ENCODE measurements at regions not wholly inside any gene's neighbourhood (a gene's known extent, or its start where the extent isn't known, plus 50 kb on each side); places are given as distances from the start of the nearest gene placed in this dataset.
"Not testable (repeated sequence)": the region's sequence is repeated elsewhere in the genome, so short reads cannot be mapped to it uniquely, and the experiment has no call there.

- no peak for TF ChIP-seq POLR2A (IDR thresholded peaks at IDR 0.05)
- TF ChIP-seq CTCF (IDR thresholded peaks at IDR 0.05): no peak
- Histone ChIP-seq H3K4me3 (no peak overlapping the region), H3K4me1 (no peaks in the 10 kb centered on the region), H3K27me3 (no peaks in the 10 kb centered on the region), H3K9me3 (no peaks in the 10 kb centered on the region), H3K27ac (no peak overlapping the region), H3K36me3 (no peaks in the 10 kb centered on the region)
- DNase-seq: no peak
- intact Hi-C loops (cut with DNase I; ENCODE audit: low total_unique reads): no loop called here
These were observed 136.9 kb upstream of the EEF2KMT start for GRCh38 chr16:5234295-5235050.

GRCh38 chr16:5231246-5231759 is 133.7 kb upstream of the EEF2KMT start:
- H3K36me3 ChIP-seq: no peaks in the 10 kb centered on the region
- intact Hi-C loops (cut with DNase I; ENCODE audit: low total_unique reads): no loop called here
- no peak overlapping the region for H3K4me3 ChIP-seq
- no peaks in the 10 kb centered on the region for H3K9me3 ChIP-seq
- no peak overlapping the region for H3K27ac ChIP-seq
- no peak for DNase-seq
- no peaks in the 10 kb centered on the region for H3K4me1 ChIP-seq
- TF ChIP-seq POLR2A (IDR thresholded peaks at IDR 0.05) (no peak), CTCF (IDR thresholded peaks at IDR 0.05) (no peak)
- no peaks in the 10 kb centered on the region for H3K27me3 ChIP-seq

DNA sequence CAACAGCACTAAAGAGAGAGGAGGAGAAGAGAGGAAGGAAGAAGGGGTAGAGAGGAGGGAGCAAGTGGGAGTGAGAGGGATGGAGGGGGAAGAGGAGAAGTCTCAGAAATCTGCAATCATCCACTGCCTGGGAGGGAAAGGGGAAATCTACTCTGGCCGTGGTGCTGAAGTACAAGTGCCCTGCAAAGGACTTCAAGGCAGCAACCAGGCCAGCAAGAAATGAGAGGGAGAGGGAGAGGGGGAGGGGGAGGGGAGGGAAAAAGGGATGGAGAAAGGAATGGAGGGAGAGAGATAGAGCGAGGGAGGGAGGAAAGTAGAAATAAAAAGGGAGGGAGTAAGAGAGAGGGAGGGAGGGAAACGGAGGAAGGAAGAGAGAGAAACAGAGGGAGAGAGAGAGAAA is 130.8 kb upstream of the EEF2KMT start:
- H3K27ac ChIP-seq: no peak overlapping the region
- no peaks in the 10 kb centered on the region for H3K4me1 ChIP-seq
- intact Hi-C loops (cut with DNase I; ENCODE audit: low total_unique reads): no loop called here
- no peaks in the 10 kb centered on the region for H3K27me3 ChIP-seq
- H3K9me3 ChIP-seq: no peaks in the 10 kb centered on the region
- TF ChIP-seq CTCF (IDR thresholded peaks at IDR 0.05) (no peak), POLR2A (IDR thresholded peaks at IDR 0.05) (no peak)
- no peak overlapping the region for H3K4me3 ChIP-seq
- no peaks in the 10 kb centered on the region for H3K36me3 ChIP-seq
- no peak for DNase-seq

GRCh38 chr16:5225931-5226655 is 128.5 kb upstream of the EEF2KMT start:
- Histone ChIP-seq H3K9me3 (no peaks in the 10 kb centered on the region), H3K27ac (no peak overlapping the region), H3K4me3 (no peak overlapping the region), H3K27me3 (no peaks in the 10 kb centered on the region), H3K4me1 (no peaks in the 10 kb centered on the region), H3K36me3 (no peaks in the 10 kb centered on the region)
- no peak for DNase-seq
- no peak for TF ChIP-seq POLR2A (IDR thresholded peaks at IDR 0.05)
- no peak for TF ChIP-seq CTCF (IDR thresholded peaks at IDR 0.05)
- intact Hi-C loops (cut with DNase I; ENCODE audit: low total_unique reads): no loop called here

DNA sequence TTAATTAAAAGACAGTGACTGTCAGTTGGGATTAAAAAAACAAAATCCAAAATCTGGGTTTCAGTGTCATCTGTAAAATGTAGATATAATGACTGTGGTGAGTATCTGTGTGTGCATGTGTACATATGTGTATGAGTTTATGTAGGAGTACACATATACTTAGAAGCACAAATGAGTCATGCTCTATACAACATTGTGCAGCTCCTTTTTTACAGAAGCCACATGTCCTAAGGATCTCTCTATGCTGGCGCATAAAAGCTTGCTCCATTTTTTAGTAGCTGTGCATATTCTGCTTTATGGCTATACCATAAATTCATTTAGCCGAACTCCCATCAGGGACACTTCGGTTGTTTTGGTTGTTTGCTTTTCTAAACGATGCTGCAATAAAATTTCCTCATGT is 125.2 kb upstream of the EEF2KMT start:
- no peak for DNase-seq
- Histone ChIP-seq H3K27me3 (no peaks in the 10 kb centered on the region), H3K4me3 (no peak overlapping the region), H3K9me3 (no peaks in the 10 kb centered on the region), H3K4me1 (no peaks in the 10 kb centered on the region), H3K27ac (no peak overlapping the region), H3K36me3 (no peaks in the 10 kb centered on the region)
- TF ChIP-seq POLR2A (IDR thresholded peaks at IDR 0.05): no peak
- no peak for TF ChIP-seq CTCF (IDR thresholded peaks at IDR 0.05)
- intact Hi-C loops (cut with DNase I; ENCODE audit: low total_unique reads): no loop called here

DNA sequence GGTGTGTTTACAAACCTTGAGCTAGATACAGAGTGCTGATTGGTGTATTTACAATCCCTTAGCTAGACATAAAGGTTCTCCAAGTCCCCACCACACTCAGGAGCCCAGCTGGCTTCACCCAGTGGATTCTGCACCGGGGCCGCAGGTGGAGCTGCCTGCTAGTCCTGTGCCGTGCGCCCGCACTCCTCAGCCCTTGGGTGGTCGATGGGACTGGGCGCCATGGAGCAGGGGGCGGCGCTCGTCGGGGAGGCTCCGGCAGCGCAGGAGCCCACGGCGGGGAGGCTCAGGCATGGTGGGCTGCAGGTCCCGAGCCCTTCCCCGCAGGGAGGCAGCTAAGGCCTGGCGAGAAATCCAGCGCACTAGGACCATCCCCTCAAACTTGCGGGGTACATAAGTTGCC is 124.2 kb upstream of the EEF2KMT start:
- H3K9me3 ChIP-seq; intact Hi-C loops (cut with DNase I; ENCODE audit: low total_unique reads); H3K36me3 ChIP-seq; H3K27me3 ChIP-seq; H3K4me3 ChIP-seq; H3K4me1 ChIP-seq; DNase-seq; H3K27ac ChIP-seq: not testable (repeated sequence)

Data from uterus (tissue), 3 donors.